SH-SY5Y (cell line): ENCODE measurements at regions not wholly inside any gene's neighbourhood (a gene's known extent, or its start where the extent isn't known, plus 50 kb on each side); places are given as distances from the start of the nearest gene placed in this dataset.

Source experiments
- GATA2 ChIP-seq: IDR thresholded peaks from 2 replicates; pipeline ENCODE4 v1.6.1; 2011; ENCODE audit warnings: mild to moderate bottlenecking, low read depth, low read length
- GATA3 ChIP-seq: IDR thresholded peaks from 2 replicates; pipeline ENCODE4 v1.6.1; 2011; ENCODE audit warnings: low read depth, mild to moderate bottlenecking, low read length, moderate library complexity

GRCh38 chr6:112909781-112910180 lies 562.7 kb downstream of the RFPL4B start:
- TF ChIP-seq GATA2 (no peak), GATA3 (no peak)
